HFFc6 (cell line): ENCODE measurements at regions not wholly inside any gene's neighbourhood (a gene's known extent, or its start where the extent isn't known, plus 50 kb on each side); places are given as distances from the start of the nearest gene placed in this dataset.

Experiments used
- DNase-seq: peaks from one replicate; pipeline ENCODE4 v3.0.0-alpha.2; 2018
- H3K27ac Mint-ChIP-seq: 2 replicates; pipeline ENCODE4 v1.8.0; 2020; ENCODE audit warnings: mild to moderate bottlenecking, mixed read lengths
- H3K27me3 Mint-ChIP-seq: 2 replicates; pipeline ENCODE4 v1.8.0; 2021; ENCODE audit warnings: mild to moderate bottlenecking, moderate library complexity, mixed read lengths; ENCODE audit not compliant: insufficient read depth
- H3K36me3 Mint-ChIP-seq: 2 replicates; pipeline ENCODE4 v1.8.0; 2021; ENCODE audit warnings: low read depth, mixed read lengths
- H3K4me1 Mint-ChIP-seq: 2 replicates; pipeline ENCODE4 v1.8.0; 2020; ENCODE audit warnings: low read depth, mixed read lengths
- H3K4me3 Mint-ChIP-seq: 2 replicates; pipeline ENCODE4 v1.8.0; 2020; ENCODE audit warnings: mild to moderate bottlenecking, moderate library complexity, mixed read lengths
- H3K9me3 Mint-ChIP-seq: 2 replicates; pipeline ENCODE4 v1.8.0; 2020; ENCODE audit warnings: mild to moderate bottlenecking, mixed read lengths
- TF ChIP-seq, protein P1 (sequence below): fragments of 200-600 bp; sonication (generic); IDR thresholded peaks from 2 replicates; pipeline ENCODE4 v1.5.0; 2021; ENCODE audit warnings: antibody characterized with exemption, mild to moderate bottlenecking

- Mint-ChIP-seq H3K4me3 (no peak overlapping the region), H3K4me1 (peaks cover 22% of the 10 kb centered on the region)
Observed at GRCh38 chr1:22256213-22256512, 113.3 kb upstream of the WNT4 start.

GRCh38 chr1:22257290-22258275, 114.7 kb upstream of the WNT4 start:
- H3K27ac Mint-ChIP-seq, result no peak overlapping the region
- no peaks in the 10 kb centered on the region for H3K9me3 Mint-ChIP-seq
- TF ChIP-seq, protein P1, sequence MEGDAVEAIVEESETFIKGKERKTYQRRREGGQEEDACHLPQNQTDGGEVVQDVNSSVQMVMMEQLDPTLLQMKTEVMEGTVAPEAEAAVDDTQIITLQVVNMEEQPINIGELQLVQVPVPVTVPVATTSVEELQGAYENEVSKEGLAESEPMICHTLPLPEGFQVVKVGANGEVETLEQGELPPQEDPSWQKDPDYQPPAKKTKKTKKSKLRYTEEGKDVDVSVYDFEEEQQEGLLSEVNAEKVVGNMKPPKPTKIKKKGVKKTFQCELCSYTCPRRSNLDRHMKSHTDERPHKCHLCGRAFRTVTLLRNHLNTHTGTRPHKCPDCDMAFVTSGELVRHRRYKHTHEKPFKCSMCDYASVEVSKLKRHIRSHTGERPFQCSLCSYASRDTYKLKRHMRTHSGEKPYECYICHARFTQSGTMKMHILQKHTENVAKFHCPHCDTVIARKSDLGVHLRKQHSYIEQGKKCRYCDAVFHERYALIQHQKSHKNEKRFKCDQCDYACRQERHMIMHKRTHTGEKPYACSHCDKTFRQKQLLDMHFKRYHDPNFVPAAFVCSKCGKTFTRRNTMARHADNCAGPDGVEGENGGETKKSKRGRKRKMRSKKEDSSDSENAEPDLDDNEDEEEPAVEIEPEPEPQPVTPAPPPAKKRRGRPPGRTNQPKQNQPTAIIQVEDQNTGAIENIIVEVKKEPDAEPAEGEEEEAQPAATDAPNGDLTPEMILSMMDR, result no peak
- no peak overlapping the region for H3K4me3 Mint-ChIP-seq
- H3K27me3 Mint-ChIP-seq, result peaks cover 45% of the 10 kb centered on the region
- peaks cover 22% of the 10 kb centered on the region for H3K4me1 Mint-ChIP-seq
- H3K36me3 Mint-ChIP-seq, result no peaks in the 10 kb centered on the region
- no peak for DNase-seq

More at GRCh38 chr1:22256213-22256512, 113.3 kb upstream of the WNT4 start:
- Mint-ChIP-seq H3K27ac (no peak overlapping the region), H3K27me3 (peaks cover 53% of the 10 kb centered on the region), H3K9me3 (no peaks in the 10 kb centered on the region), H3K36me3 (no peaks in the 10 kb centered on the region)
- DNase-seq, result no peak
- TF ChIP-seq, protein P1, result no peak

DNA sequence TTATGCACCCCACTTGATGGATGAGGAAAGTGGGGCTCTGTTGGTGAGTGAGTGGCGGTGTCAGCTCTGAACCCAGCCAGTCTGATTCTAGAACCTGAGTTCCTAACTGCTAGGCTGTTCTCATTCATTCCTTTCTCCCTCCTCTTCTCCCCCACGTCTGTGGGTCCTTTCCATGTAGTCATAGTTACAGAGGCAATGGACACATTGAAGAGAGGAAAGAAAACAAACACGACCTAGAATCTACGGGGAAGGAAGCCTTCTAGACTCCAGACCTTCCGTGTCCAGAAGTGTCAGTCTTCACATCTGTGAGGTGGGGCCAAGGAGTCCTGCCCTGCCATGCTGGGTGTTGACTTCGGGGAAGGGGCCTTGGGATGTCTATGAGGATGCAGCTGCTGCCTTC, 115.8 kb upstream of the WNT4 start:
- DNase-seq, result no peak
- Mint-ChIP-seq H3K27me3 (peaks cover 41% of the 10 kb centered on the region), H3K4me3 (no peak overlapping the region), H3K4me1 (peaks cover 12% of the 10 kb centered on the region), H3K9me3 (no peaks in the 10 kb centered on the region), H3K36me3 (no peaks in the 10 kb centered on the region), H3K27ac (no peak overlapping the region)
- TF ChIP-seq, protein P1, result no peak

- Mint-ChIP-seq H3K36me3 (no peaks in the 10 kb centered on the region), H3K9me3 (no peaks in the 10 kb centered on the region), H3K27me3 (peaks cover 39% of the 10 kb centered on the region), H3K4me3 (no peak overlapping the region), H3K27ac (no peak overlapping the region), H3K4me1 (peaks cover 7% of the 10 kb centered on the region)
- TF ChIP-seq, protein P1, result no peak
- no peak for DNase-seq
Observed at GRCh38 chr1:22259551-22260282, 116.8 kb upstream of the WNT4 start.

GRCh38 chr1:22260860-22261432, 118.0 kb upstream of the WNT4 start:
- DNase-seq, result no peak
- H3K4me3 Mint-ChIP-seq, result no peak overlapping the region
- TF ChIP-seq, protein P1, result no peak
- no peaks in the 10 kb centered on the region for H3K9me3 Mint-ChIP-seq
- H3K27ac Mint-ChIP-seq, result no peak overlapping the region
- H3K4me1 Mint-ChIP-seq, result peaks cover 7% of the 10 kb centered on the region
- H3K27me3 Mint-ChIP-seq, result peaks cover 44% of the 10 kb centered on the region
- H3K36me3 Mint-ChIP-seq, result no peaks in the 10 kb centered on the region
